ENCODE measurements at regions not wholly inside any gene's neighbourhood (a gene's known extent, or its start where the extent isn't known, plus 50 kb on each side); places are given as distances from the start of the nearest gene placed in this dataset.

GRCh38 chr10:55397777-55398496 lies 596.9 kb upstream of the PCDH15 start:
- TF ChIP-seq CTCF (IDR thresholded peaks at IDR 0.05 in 2 of 3, conservative IDR thresholded peaks at IDR 0.05 in 1 of 3; ENCODE audit: control insufficient read depth in 2 of 3, extremely low read depth in 1 of 3, insufficient read depth in 1 of 3, low read depth in 3 of 3, low read length in 3 of 3) (no peak), POLR2A (IDR thresholded peaks at IDR 0.05; ENCODE audit: low read depth, low read length) (no peak), JUNB (IDR thresholded peaks at IDR 0.05) (no peak), ZNF274 (IDR thresholded peaks at IDR 0.05; ENCODE audit: insufficient read depth, insufficient read length) (no peak), RAD21 (IDR thresholded peaks at IDR 0.05; ENCODE audit: insufficient read depth, low read depth, low read length) (no peak), SIN3A (IDR thresholded peaks at IDR 0.05; ENCODE audit: low read depth, low read length) (no peak)
